Keratinocyte (primary cell): ENCODE measurements at regions not wholly inside any gene's neighbourhood (a gene's known extent, or its start where the extent isn't known, plus 50 kb on each side); places are given as distances from the start of the nearest gene placed in this dataset.

Experiments used
- DNase-seq: peaks from one replicate; pipeline ENCODE4 v3.0.0-alpha.2; 2011; ENCODE audit warnings: low read depth, missing footprints, low spot score
- FAIRE-seq: peaks from 2 replicates; lab custom pipeline; 2011; peaks lifted over from hg19 to GRCh38; lab: Jason Lieb, UNC
- H2AFZ ChIP-seq: 2 replicates; pipeline ENCODE4 v1.6.0; 2012; ENCODE audit warnings: low read length, control low read depth, inconsistent platforms; ENCODE audit not compliant: control insufficient read depth
- H3K27ac ChIP-seq: 2 replicates; pipeline ENCODE4 v1.5.1; 2011; ENCODE audit warnings: low read length; ENCODE audit not compliant: control insufficient read depth, insufficient read depth
- H3K27me3 ChIP-seq: 3 replicates; pipeline ENCODE4 v1.6.0; 2011; ENCODE audit warnings: low read length; ENCODE audit not compliant: control insufficient read depth, insufficient read depth; ENCODE audit errors: extremely low read depth
- H3K36me3 ChIP-seq, 2 experiments: 2 replicates in 1 of 2; 3 replicates in 1 of 2; pipeline ENCODE4 v1.5.1; 2011; ENCODE audit warnings: low read length in 2 of 2, mild to moderate bottlenecking in 1 of 2; ENCODE audit not compliant: control insufficient read depth in 2 of 2, insufficient read depth in 2 of 2; ENCODE audit errors: extremely low read depth in 1 of 2
- H3K4me1 ChIP-seq: 3 replicates; pipeline ENCODE4 v1.5.1; 2011; ENCODE audit warnings: low read length; ENCODE audit not compliant: control insufficient read depth, insufficient read depth; ENCODE audit errors: extremely low read depth
- H3K4me2 ChIP-seq: 3 replicates; pipeline ENCODE4 v1.6.0; 2011; ENCODE audit warnings: low read depth, low read length; ENCODE audit not compliant: control insufficient read depth, insufficient read depth; ENCODE audit errors: extremely low read depth
- H3K4me3 ChIP-seq, 3 experiments: fragments of 200-600 bp in 1 of 3; sonication (generic) in 1 of 3; 2 replicates in 2 of 3; 3 replicates in 1 of 3; pipeline ENCODE4 v1.5.1; 2011 to 2016; ENCODE audit warnings: low read length in 3 of 3, mild to moderate bottlenecking in 3 of 3, control low read depth in 2 of 3, inconsistent platforms in 1 of 3, low read depth in 1 of 3, mixed read lengths in 1 of 3, mixed run types in 1 of 3, moderate library complexity in 1 of 3; ENCODE audit not compliant: control insufficient read depth in 2 of 3, insufficient read depth in 2 of 3; ENCODE audit errors: extremely low read depth in 1 of 3
- H3K79me2 ChIP-seq: 2 replicates; pipeline ENCODE4 v1.6.0; 2012; ENCODE audit warnings: low read length; ENCODE audit not compliant: control insufficient read depth, insufficient read depth
- H3K9ac ChIP-seq: 3 replicates; pipeline ENCODE4 v1.6.0; 2011; ENCODE audit warnings: low read length; ENCODE audit not compliant: control insufficient read depth, insufficient read depth; ENCODE audit errors: extremely low read depth
- H3K9me1 ChIP-seq: 3 replicates; pipeline ENCODE4 v1.6.0; 2011; ENCODE audit warnings: low read length; ENCODE audit not compliant: control insufficient read depth, insufficient read depth; ENCODE audit errors: extremely low read depth
- H3K9me3 ChIP-seq: 2 replicates; pipeline ENCODE4 v1.5.1; 2012; ENCODE audit warnings: low read depth, low read length; ENCODE audit not compliant: control insufficient read depth
- H4K20me1 ChIP-seq: 3 replicates; pipeline ENCODE4 v1.6.0; 2011; ENCODE audit warnings: low read length; ENCODE audit not compliant: control insufficient read depth, insufficient read depth; ENCODE audit errors: extremely low read depth
- EZH2 ChIP-seq: IDR thresholded peaks from one replicate; pipeline ENCODE4 v1.6.1; 2012; ENCODE audit warnings: inconsistent platforms, mild to moderate bottlenecking, low read length, moderate library complexity
- dilution Hi-C: fragments of 300-500 bp; cut with MboI; formaldehyde crosslinking; loops from one replicate; pipeline ENCODE4 v1.7.0; 2020; ENCODE audit warnings: low sequenced_read_pairs; ENCODE audit not compliant: extremely low pct_ligation_motif_present
- TF ChIP-seq, protein P1 (sequence below), 3 experiments: IDR thresholded peaks in 1 of 3; conservative IDR thresholded peaks in 1 of 3; optimal IDR thresholded peaks in 1 of 3; 2 replicates in 2 of 3; 3 replicates in 1 of 3; pipeline versions ENCODE3 to v1.5.1; 2011; ENCODE audit warnings: low read length in 3 of 3, mild to moderate bottlenecking in 3 of 3, moderate library complexity in 2 of 3, control low read depth in 1 of 3, inconsistent platforms in 1 of 3; ENCODE audit not compliant: insufficient read depth in 2 of 3; ENCODE audit errors: extremely low read depth in 1 of 3

DNA sequence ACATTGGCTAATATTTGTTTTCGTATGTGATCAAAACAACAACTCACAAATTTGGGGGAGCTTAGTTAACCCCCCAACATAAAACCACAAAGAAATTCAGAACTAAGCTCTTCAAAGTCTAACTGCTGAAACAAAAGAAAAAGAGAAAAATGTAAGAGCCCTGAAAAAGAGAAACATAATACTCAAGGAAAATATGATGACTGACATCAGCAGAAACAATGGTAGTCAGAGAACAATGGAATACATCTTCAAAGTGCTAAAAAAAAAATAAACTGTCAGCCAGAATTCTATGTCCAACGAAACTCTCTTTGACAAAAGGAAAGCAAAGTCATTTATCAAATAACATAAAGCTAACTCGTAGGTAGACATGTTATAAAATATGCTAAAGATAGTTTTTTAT, 566.3 kb upstream of the GRAMD2B start:
- TF ChIP-seq EZH2: no peak
- TF ChIP-seq, protein P1, sequence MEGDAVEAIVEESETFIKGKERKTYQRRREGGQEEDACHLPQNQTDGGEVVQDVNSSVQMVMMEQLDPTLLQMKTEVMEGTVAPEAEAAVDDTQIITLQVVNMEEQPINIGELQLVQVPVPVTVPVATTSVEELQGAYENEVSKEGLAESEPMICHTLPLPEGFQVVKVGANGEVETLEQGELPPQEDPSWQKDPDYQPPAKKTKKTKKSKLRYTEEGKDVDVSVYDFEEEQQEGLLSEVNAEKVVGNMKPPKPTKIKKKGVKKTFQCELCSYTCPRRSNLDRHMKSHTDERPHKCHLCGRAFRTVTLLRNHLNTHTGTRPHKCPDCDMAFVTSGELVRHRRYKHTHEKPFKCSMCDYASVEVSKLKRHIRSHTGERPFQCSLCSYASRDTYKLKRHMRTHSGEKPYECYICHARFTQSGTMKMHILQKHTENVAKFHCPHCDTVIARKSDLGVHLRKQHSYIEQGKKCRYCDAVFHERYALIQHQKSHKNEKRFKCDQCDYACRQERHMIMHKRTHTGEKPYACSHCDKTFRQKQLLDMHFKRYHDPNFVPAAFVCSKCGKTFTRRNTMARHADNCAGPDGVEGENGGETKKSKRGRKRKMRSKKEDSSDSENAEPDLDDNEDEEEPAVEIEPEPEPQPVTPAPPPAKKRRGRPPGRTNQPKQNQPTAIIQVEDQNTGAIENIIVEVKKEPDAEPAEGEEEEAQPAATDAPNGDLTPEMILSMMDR (optimal IDR thresholded peaks at IDR 0.05 in 1 of 3, IDR thresholded peaks at IDR 0.05 in 1 of 3, conservative IDR thresholded peaks at IDR 0.05 in 1 of 3; ENCODE audit: extremely low read depth in 1 of 3, insufficient read depth in 2 of 3, low read length in 3 of 3): no peak
- DNase-seq (no peak), FAIRE-seq (no peak)
- Histone ChIP-seq H3K36me3 (no peaks in the 10 kb centered on the region), H3K4me2 (no peak overlapping the region), H3K27me3 (no peaks in the 10 kb centered on the region), H3K79me2 (no peaks in the 10 kb centered on the region), H3K9me3 (no peaks in the 10 kb centered on the region), H2AFZ (no peak overlapping the region), H3K9me1 (no peaks in the 10 kb centered on the region), H3K9ac (no peak overlapping the region), H4K20me1 (no peaks in the 10 kb centered on the region), H3K4me1 (no peaks in the 10 kb centered on the region), H3K27ac (no peak overlapping the region), H3K4me3 (no peak overlapping the region)
- dilution Hi-C loops: no loop called here

DNA sequence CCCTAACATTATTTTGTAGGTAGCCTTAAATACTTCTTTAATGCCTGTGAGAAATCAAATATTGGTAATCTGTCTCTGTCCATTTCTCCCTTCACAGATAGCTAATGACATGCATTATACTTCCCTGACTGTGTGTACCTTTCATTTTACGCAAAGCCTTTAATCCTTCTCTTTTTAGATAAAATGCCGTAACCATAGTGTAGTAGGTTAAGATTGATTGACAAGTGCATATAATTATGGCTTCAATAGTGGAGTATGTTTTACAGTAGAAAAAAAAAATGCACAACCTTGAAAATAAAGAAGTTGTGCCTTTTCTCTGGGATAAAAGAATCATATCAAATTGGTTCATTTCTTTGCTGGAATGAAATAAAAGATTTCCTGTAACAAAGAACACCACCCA, 559.6 kb upstream of the GRAMD2B start:
- Histone ChIP-seq H3K9me3 (no peaks in the 10 kb centered on the region), H3K9ac (no peak overlapping the region), H3K4me3 (no peak overlapping the region), H3K9me1 (no peaks in the 10 kb centered on the region), H3K4me2 (no peak overlapping the region), H3K27me3 (no peaks in the 10 kb centered on the region), H3K4me1 (peaks cover 8% of the 10 kb centered on the region), H4K20me1 (no peaks in the 10 kb centered on the region), H3K27ac (no peak overlapping the region), H2AFZ (no peak overlapping the region), H3K36me3 (no peaks in the 10 kb centered on the region), H3K79me2 (no peaks in the 10 kb centered on the region)
- no peak for DNase-seq
- no peak for FAIRE-seq
- no peak for TF ChIP-seq EZH2
- TF ChIP-seq, protein P1 (optimal IDR thresholded peaks at IDR 0.05 in 1 of 3, IDR thresholded peaks at IDR 0.05 in 1 of 3, conservative IDR thresholded peaks at IDR 0.05 in 1 of 3; ENCODE audit: extremely low read depth in 1 of 3, insufficient read depth in 2 of 3, low read length in 3 of 3): no peak
- dilution Hi-C loops: no loop called here
